Astrocyte of the cerebellum (primary cell): ENCODE measurements at regions not wholly inside any gene's neighbourhood (a gene's known extent, or its start where the extent isn't known, plus 50 kb on each side); places are given as distances from the start of the nearest gene placed in this dataset.

Experiments
- DNase-seq: peaks from one replicate; pipeline ENCODE4 v3.0.0-alpha.2; 2011; ENCODE audit warnings: low read depth
- H3K4me3 ChIP-seq: 2 replicates; pipeline ENCODE4 v1.5.1; 2011; ENCODE audit warnings: mild to moderate bottlenecking, low read depth, low read length, moderate library complexity
- CTCF ChIP-seq: IDR thresholded peaks from 2 replicates; pipeline ENCODE4 v1.5.1; 2012; ENCODE audit warnings: low read length, low read depth, moderate library complexity, mild to moderate bottlenecking; ENCODE audit errors: missing control alignments
- in situ Hi-C: cut with HindIII; loops from 2 replicates; pipeline ENCODE4 v1.10.0; 2017; ENCODE audit warnings: low sequenced_read_pairs

- TF ChIP-seq CTCF, result no peak
- DNase-seq, result no peak
- H3K4me3 ChIP-seq, result no peak overlapping the region
- in situ Hi-C loops, result no loop called here
Measured at GRCh38 chr1:101316256-101316655, 79.4 kb downstream of the S1PR1 start.

DNA sequence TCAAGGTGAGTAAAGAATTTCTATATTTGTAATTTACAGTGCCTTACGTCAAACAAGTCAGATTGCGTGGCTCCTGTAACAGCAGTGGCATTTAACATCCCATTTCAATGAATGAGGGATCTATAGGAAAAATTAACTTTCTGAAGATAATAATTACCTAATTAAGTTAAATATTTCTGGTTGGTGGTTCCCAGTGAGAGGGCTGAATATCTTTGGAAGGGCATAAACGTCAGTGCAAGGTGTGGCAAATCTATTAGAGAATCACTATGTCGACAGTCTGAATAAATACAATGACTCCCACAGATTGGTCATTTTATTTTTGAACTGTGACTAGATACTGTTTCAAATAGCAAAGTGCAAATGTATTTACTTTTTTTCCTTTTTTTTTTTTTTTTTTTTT, 80.0 kb downstream of the S1PR1 start:
- no peak for DNase-seq
- in situ Hi-C loops, result no loop called here
- TF ChIP-seq CTCF, result no peak
- H3K4me3 ChIP-seq, result no peak overlapping the region

GRCh38 chr1:101317590-101317989, 80.8 kb downstream of the S1PR1 start:
- no peak overlapping the region for H3K4me3 ChIP-seq
- in situ Hi-C loops, result no loop called here
- TF ChIP-seq CTCF, result no peak
- DNase-seq, result no peak

GRCh38 chr1:101323535-101323934, 86.7 kb downstream of the S1PR1 start:
- H3K4me3 ChIP-seq, result no peak overlapping the region
- in situ Hi-C loops, result no loop called here
- TF ChIP-seq CTCF, result no peak
- DNase-seq, result no peak

DNA sequence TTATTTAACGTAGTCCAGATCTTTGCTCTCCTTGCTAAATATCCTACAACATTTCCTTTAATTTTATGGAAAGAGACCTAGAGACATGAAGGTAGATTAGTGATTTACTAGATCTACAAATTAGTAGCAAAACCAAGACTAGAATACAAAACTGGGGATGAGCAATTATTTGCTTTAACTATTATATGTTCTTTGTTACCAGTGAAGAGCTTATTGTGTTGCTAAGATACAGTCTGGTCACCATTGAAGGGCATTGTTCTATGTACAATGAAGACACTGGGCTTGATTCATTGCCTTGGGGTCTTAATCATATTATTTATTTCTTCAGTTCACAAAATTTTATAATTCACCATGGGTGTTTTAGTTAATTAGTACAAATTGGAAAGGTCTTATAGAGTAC, 88.3 kb downstream of the S1PR1 start:
- DNase-seq, result no peak
- in situ Hi-C loops, result no loop called here
- TF ChIP-seq CTCF, result no peak
- no peak overlapping the region for H3K4me3 ChIP-seq

GRCh38 chr1:101330427-101331130, 93.8 kb downstream of the S1PR1 start:
- no peak for DNase-seq
- no peak overlapping the region for H3K4me3 ChIP-seq
- TF ChIP-seq CTCF, result no peak
- in situ Hi-C loops, result no loop called here

DNA sequence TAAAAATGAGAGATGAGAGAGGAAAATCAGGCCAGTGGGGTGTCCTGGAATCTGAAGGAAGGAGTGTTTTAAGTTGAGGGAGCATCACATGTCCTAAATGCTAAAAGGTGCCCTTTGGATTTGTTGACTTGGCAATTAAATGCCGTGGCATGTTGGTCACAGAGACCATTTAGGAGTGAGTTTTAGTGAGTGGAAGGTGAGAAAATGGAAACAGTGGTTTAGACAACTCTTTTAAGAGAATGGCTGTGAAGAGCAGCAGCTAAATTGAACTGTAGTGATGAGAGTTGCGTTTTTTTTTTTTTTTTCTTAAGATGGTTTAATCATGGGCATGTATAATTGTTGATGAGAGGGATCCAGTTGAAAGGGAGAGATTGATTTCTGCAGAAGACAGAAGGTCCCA, 95.0 kb downstream of the S1PR1 start:
- no peak for DNase-seq
- in situ Hi-C loops, result no loop called here
- H3K4me3 ChIP-seq, result no peak overlapping the region
- no peak for TF ChIP-seq CTCF
